ENCODE measurements at regions not wholly inside any gene's neighbourhood (a gene's known extent, or its start where the extent isn't known, plus 50 kb on each side); places are given as distances from the start of the nearest gene placed in this dataset.
"Not testable (repeated sequence)": the region's sequence is repeated elsewhere in the genome, so short reads cannot be mapped to it uniquely, and the experiment has no call there.

DNA sequence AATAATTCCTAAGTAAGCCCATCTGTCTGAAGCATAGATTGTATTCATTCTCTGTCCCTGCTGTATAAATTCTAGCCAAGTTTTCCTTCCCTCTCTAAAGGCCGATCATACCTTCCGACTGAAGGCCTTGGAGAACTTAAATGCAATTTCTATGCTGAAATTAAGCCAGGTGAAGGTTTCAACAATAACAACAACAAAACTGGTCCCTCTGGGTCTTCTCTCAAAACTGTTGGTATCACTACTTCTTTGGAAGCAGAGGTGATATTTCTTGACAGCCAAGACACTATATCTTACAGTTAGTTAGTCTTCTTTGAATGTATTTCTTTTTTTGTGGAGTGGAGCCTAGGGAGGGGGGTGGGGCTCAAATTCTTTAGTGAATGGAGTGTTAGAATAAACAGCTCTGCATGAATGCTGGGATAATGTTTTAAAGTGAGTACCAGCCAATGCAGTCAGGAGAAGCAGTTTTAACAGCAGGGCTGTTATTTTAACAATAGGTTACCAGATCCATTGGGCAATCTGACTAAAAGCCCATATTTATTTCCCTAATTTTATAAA lies 508.9 kb downstream of the EBF1 start:
- no peaks in the 10 kb centered on the region for H3K27me3 ChIP-seq (ENCODE audit: control insufficient read depth, insufficient read depth, low read length)
- no peak for DNase-seq (ENCODE audit: low read depth, low spot score)
- H3K27ac ChIP-seq (ENCODE audit: low read length): no peak overlapping the region
- no peaks in the 10 kb centered on the region for H3K9me3 ChIP-seq (ENCODE audit: control insufficient read depth, insufficient read depth, low read length)
- peaks cover 2% of the 10 kb centered on the region; the same call in 1 of the 2 replicates for H3K4me1 ChIP-seq (ENCODE audit: control insufficient read depth, insufficient read depth, low read length)
- H3K4me3 ChIP-seq (ENCODE audit: low read length): no peak overlapping the region
- no CpG with 5 or more reads among the region's 2 CpGs for WGBS (ENCODE audit: insufficient coverage, insufficient read length)
- no peaks in the 10 kb centered on the region for H3K36me3 ChIP-seq (ENCODE audit: control insufficient read depth, insufficient read depth, low read length)

DNA sequence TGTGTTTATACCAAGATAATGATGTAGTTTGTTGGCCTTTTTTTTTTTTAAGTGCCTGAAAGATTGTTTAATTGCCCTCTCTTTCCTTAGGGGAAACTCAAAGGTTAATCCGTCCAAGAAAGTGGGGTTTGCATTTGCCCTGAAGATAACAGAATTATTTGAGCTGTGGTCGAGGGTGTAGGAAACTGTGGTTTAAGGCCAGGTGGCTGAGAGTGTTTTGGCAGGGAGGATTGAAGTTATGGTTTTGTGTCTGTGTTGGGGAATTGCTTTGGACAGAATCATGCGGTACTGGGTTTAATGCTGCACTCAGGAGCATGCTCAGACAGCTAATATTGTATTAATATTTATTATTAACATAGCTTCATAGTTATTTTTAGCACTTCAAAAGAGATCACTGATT lies 509.8 kb downstream of the EBF1 start:
- Histone ChIP-seq H3K4me3 (ENCODE audit: low read length) (no peak overlapping the region), H3K36me3 (ENCODE audit: control insufficient read depth, insufficient read depth, low read length) (no peaks in the 10 kb centered on the region), H3K27ac (ENCODE audit: low read length) (no peak overlapping the region), H3K9me3 (ENCODE audit: control insufficient read depth, insufficient read depth, low read length) (no peaks in the 10 kb centered on the region), H3K27me3 (ENCODE audit: control insufficient read depth, insufficient read depth, low read length) (no peaks in the 10 kb centered on the region), H3K4me1 (ENCODE audit: control insufficient read depth, insufficient read depth, low read length) (peaks cover 2% of the 10 kb centered on the region; the same call in 1 of the 2 replicates)
- no peak for DNase-seq (ENCODE audit: low read depth, low spot score)
- WGBS (ENCODE audit: insufficient coverage, insufficient read length): no CpG with 5 or more reads among the region's 3 CpGs

DNA sequence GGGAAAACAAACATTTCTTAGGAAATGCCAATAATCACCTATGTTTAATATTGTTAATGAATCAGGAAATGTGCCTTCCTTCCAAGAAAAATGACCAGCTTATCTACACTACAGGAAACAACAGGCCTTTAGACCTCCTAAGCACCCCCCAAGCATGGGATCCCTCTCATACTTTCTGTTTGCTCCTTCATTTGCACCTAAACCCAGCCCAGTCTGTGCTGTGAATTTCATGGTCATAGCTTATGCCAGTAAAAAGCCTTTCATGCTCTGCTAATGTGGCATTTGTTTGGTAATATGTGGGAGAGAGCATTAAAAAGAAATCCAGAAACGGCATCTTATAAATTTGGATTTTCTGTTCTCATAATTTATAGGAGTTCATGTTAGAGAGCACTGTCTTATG lies 511.1 kb downstream of the EBF1 start:
- no peak overlapping the region for H3K4me3 ChIP-seq (ENCODE audit: low read length)
- DNase-seq (ENCODE audit: low read depth, low spot score): no peak
- H3K9me3 ChIP-seq (ENCODE audit: control insufficient read depth, insufficient read depth, low read length): no peaks in the 10 kb centered on the region
- no peaks in the 10 kb centered on the region for H3K27me3 ChIP-seq (ENCODE audit: control insufficient read depth, insufficient read depth, low read length)
- H3K27ac ChIP-seq (ENCODE audit: low read length): no peak overlapping the region
- no peaks in the 10 kb centered on the region for H3K36me3 ChIP-seq (ENCODE audit: control insufficient read depth, insufficient read depth, low read length)
- H3K4me1 ChIP-seq (ENCODE audit: control insufficient read depth, insufficient read depth, low read length): peaks cover 2% of the 10 kb centered on the region; the same call in 1 of the 2 replicates
- no CpG with 5 or more reads among the region's 1 CpG for WGBS (ENCODE audit: insufficient coverage, insufficient read length)

DNA sequence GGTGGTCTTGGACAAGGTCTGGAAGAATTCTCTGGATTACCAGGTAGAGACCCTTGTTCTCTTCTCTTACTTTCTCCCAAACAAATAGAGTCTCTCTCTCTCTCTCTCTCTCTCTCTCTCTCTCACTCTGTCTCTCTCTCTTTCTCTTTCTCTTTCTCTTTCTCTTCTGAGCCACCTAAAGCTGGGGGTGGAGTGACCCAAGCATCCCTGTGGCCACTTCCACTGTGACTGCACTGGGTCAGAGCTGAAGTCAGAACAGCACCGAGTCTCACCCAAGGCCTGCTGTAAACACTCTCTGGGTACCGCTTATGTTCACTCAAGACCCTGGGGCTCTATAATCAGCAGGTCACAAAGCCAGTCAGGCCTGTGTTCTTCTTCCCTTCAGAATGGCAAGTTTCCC lies 513.7 kb downstream of the EBF1 start:
- WGBS (ENCODE audit: insufficient coverage, insufficient read length): no CpG with 5 or more reads among the region's 2 CpGs
- Histone ChIP-seq H3K36me3 (ENCODE audit: control insufficient read depth, insufficient read depth, low read length) (no peaks in the 10 kb centered on the region), H3K27ac (ENCODE audit: low read length) (no peak overlapping the region), H3K4me3 (ENCODE audit: low read length) (no peak overlapping the region), H3K9me3 (ENCODE audit: control insufficient read depth, insufficient read depth, low read length) (no peaks in the 10 kb centered on the region), H3K4me1 (ENCODE audit: control insufficient read depth, insufficient read depth, low read length) (no peaks in the 10 kb centered on the region; the same call in 1 of the 2 replicates), H3K27me3 (ENCODE audit: control insufficient read depth, insufficient read depth, low read length) (no peaks in the 10 kb centered on the region)
- no peak for DNase-seq (ENCODE audit: low read depth, low spot score)

DNA sequence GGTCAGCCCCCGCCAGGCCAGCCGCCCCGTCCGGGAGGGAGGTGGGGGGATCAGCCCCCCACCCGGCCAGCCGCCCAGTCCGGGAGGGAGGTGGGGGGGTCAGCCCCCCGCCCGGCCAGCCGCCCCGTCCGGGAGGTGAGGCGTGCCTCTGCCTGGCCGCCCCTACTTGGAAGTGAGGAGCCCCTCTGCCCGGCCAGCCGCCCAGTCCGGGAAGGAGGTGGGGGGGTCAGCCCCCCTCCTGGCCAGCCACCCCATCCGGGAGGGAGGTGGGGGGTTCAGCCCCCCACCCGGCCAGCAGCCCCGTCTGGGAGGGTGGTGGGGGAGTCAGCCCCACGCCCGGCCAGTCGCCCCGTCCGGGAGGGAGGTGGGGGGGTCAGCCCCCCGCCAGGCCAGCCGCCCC lies 517.0 kb downstream of the EBF1 start:
- not testable (repeated sequence) for H3K27ac ChIP-seq (ENCODE audit: low read length); H3K36me3 ChIP-seq (ENCODE audit: control insufficient read depth, insufficient read depth, low read length); DNase-seq (ENCODE audit: low read depth, low spot score); H3K4me1 ChIP-seq (ENCODE audit: control insufficient read depth, insufficient read depth, low read length); H3K4me3 ChIP-seq (ENCODE audit: low read length); H3K9me3 ChIP-seq (ENCODE audit: control insufficient read depth, insufficient read depth, low read length); H3K27me3 ChIP-seq (ENCODE audit: control insufficient read depth, insufficient read depth, low read length)
- WGBS (ENCODE audit: insufficient coverage, insufficient read length): no CpG with 5 or more reads among the region's 27 CpGs

DNA sequence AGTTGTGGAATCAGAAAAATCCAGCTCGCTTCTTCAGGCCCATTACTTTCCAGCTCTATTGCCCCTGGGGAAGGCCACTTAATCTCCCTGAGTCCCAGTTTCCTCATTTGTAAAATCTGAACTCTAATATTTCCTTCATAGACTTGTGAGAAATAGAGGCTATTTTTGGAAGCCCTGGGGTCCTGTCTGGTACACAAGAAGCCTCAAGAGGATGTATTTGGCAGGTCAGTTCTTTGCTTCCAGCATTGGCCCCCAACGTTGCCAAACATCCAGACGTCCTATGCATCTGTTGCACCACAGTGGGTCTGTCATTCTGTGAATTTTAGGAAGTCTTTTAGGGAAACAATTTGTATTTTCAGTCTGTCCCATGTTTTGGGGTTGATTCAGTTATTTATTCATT lies 525.9 kb downstream of the EBF1 start:
- no peak overlapping the region for H3K27ac ChIP-seq (ENCODE audit: low read length)
- peaks cover 3% of the 10 kb centered on the region; the same call in 1 of the 2 replicates for H3K4me1 ChIP-seq (ENCODE audit: control insufficient read depth, insufficient read depth, low read length)
- DNase-seq (ENCODE audit: low read depth, low spot score): no peak
- H3K36me3 ChIP-seq (ENCODE audit: control insufficient read depth, insufficient read depth, low read length): no peaks in the 10 kb centered on the region
- no peaks in the 10 kb centered on the region for H3K27me3 ChIP-seq (ENCODE audit: control insufficient read depth, insufficient read depth, low read length)
- H3K9me3 ChIP-seq (ENCODE audit: control insufficient read depth, insufficient read depth, low read length): no peaks in the 10 kb centered on the region
- no CpG with 5 or more reads among the region's 3 CpGs for WGBS (ENCODE audit: insufficient coverage, insufficient read length)
- H3K4me3 ChIP-seq (ENCODE audit: low read length): no peak overlapping the region

DNA sequence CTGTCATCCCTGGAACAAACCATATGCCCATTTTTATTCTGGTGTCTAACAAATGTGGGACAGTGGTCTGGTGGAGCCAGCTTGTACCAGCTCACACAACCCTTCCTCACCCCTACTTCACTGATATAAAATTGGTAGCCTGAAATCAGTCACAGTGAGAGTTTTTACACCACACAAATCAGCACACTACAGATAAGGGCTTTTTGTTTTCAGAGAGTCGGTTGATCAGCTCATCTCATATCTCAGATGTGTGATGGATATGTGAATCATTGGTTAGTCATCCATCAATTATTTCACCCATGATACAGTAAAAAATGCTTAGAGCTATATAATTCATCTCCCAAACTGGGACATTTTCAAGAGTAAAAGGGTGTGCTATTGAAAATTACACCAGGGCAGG lies 529.2 kb downstream of the EBF1 start:
- H3K4me1 ChIP-seq (ENCODE audit: control insufficient read depth, insufficient read depth, low read length): peaks cover 3% of the 10 kb centered on the region; the same call in 1 of the 2 replicates
- H3K27ac ChIP-seq (ENCODE audit: low read length): no peak overlapping the region
- no peak for DNase-seq (ENCODE audit: low read depth, low spot score)
- no peaks in the 10 kb centered on the region for H3K27me3 ChIP-seq (ENCODE audit: control insufficient read depth, insufficient read depth, low read length)
- H3K4me3 ChIP-seq (ENCODE audit: low read length): no peak overlapping the region
- WGBS (ENCODE audit: insufficient coverage, insufficient read length): no CpG with 5 or more reads among the region's 1 CpG
- no peaks in the 10 kb centered on the region for H3K36me3 ChIP-seq (ENCODE audit: control insufficient read depth, insufficient read depth, low read length)
- H3K9me3 ChIP-seq (ENCODE audit: control insufficient read depth, insufficient read depth, low read length): no peaks in the 10 kb centered on the region

DNA sequence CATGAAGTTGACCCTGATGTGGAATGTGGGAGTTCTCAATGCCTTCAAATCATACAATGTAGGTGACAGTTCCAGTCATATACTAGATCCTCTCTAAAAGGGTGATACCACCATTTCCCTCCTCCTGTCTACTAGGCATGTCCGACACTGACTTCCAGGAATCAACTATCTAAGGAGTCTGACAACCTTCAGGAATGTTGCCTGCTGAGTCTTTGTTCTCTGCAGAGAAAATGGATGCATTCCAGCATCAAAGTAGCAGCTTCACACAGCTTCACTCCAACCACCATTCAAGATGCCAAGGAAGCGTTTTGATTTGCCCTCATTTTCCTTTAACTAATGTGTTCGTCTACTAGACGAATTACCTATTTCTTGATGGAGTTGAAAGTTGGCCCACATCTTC lies 530.2 kb downstream of the EBF1 start:
- H3K27me3 ChIP-seq (ENCODE audit: control insufficient read depth, insufficient read depth, low read length): no peaks in the 10 kb centered on the region
- peaks cover 3% of the 10 kb centered on the region; the same call in 1 of the 2 replicates for H3K4me1 ChIP-seq (ENCODE audit: control insufficient read depth, insufficient read depth, low read length)
- no CpG with 5 or more reads among the region's 4 CpGs for WGBS (ENCODE audit: insufficient coverage, insufficient read length)
- H3K27ac ChIP-seq (ENCODE audit: low read length): no peak overlapping the region
- H3K4me3 ChIP-seq (ENCODE audit: low read length): no peak overlapping the region
- peak; percentile 57 for DNase-seq (ENCODE audit: low read depth, low spot score)
- H3K9me3 ChIP-seq (ENCODE audit: control insufficient read depth, insufficient read depth, low read length): no peaks in the 10 kb centered on the region
- H3K36me3 ChIP-seq (ENCODE audit: control insufficient read depth, insufficient read depth, low read length): no peaks in the 10 kb centered on the region

DNA sequence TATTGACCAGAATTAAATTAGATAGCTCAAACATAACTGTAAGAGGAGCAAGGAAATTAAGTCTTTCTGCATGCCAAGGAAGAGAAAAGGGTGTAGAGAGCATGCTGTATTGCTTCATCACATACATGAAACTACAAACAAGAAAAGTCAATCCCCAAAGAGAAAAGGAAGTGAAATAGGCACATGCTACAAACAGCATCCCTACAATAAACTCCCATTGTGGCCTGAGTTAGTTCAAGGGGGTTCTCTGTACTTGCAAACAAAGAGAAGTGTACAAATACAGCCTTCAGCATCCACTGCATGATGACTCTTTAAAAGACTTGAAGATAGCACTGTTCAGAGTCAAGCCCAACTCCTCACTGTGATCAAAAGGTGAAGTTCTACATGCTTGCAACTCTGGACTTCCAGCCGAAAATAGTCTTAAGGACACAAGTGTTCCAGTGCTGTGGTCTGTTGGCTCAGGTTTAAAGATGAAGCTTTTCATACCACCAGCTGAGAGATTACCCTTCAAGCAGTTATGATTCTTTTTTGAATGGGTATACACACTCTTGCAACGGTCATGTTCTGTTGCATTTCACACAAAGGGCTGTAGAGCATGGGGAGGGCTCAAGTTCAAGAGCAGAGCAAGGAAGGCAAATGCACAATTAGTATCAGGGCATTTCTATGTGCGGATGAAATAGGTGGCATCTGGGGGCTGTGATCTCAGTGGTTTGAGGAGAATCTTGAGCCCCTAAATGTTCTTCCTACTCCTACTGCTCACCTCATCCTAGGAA lies 534.5 kb downstream of the EBF1 start:
- no peaks in the 10 kb centered on the region for H3K9me3 ChIP-seq (ENCODE audit: control insufficient read depth, insufficient read depth, low read length)
- no peak overlapping the region for H3K4me3 ChIP-seq (ENCODE audit: low read length)
- peaks cover 4% of the 10 kb centered on the region; the same call in 1 of the 2 replicates for H3K4me1 ChIP-seq (ENCODE audit: control insufficient read depth, insufficient read depth, low read length)
- no CpG with 5 or more reads among the region's 3 CpGs for WGBS (ENCODE audit: insufficient coverage, insufficient read length)
- H3K27me3 ChIP-seq (ENCODE audit: control insufficient read depth, insufficient read depth, low read length): no peaks in the 10 kb centered on the region
- no peaks in the 10 kb centered on the region for H3K36me3 ChIP-seq (ENCODE audit: control insufficient read depth, insufficient read depth, low read length)
- no peak overlapping the region for H3K27ac ChIP-seq (ENCODE audit: low read length)
- no peak for DNase-seq (ENCODE audit: low read depth, low spot score)

DNA sequence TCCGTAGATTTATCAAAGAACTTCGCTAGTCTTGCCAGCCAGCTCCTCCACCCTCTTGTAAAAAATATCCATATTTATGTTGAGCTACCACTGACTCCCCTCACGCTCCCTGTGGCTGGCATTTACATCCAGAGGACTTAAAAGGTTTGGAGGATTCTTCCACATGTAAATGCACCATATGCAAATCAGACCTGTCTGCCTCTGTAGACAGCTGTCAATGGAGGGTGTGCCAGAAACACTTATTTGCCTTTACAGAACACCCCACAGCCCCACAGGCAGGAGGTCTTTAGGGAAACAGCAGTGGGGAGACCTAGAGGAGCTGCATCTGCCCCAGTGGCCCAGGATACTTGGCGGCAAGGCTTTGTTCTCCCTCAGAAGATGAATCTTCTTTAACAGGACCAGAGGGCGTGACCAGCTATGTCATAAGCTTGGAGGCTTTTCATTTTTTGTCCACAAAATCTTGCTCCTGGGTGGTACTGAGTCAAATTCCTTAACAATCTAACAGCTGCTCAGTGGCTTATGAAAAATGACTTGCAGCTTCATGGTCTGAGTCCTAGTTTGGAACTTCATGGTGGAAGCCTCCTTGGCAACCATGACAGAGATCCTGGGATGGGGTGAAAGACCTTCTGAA lies 535.8 kb downstream of the EBF1 start:
- WGBS (ENCODE audit: insufficient coverage, insufficient read length): no CpG with 5 or more reads among the region's 5 CpGs
- Histone ChIP-seq H3K27me3 (ENCODE audit: control insufficient read depth, insufficient read depth, low read length) (no peaks in the 10 kb centered on the region), H3K4me1 (ENCODE audit: control insufficient read depth, insufficient read depth, low read length) (peaks cover 2% of the 10 kb centered on the region; the same call in 1 of the 2 replicates), H3K27ac (ENCODE audit: low read length) (no peak overlapping the region), H3K9me3 (ENCODE audit: control insufficient read depth, insufficient read depth, low read length) (no peaks in the 10 kb centered on the region), H3K4me3 (ENCODE audit: low read length) (no peak overlapping the region), H3K36me3 (ENCODE audit: control insufficient read depth, insufficient read depth, low read length) (no peaks in the 10 kb centered on the region)
- no peak for DNase-seq (ENCODE audit: low read depth, low spot score)

Measured in iPS DF 6.9 (cell line).